Prostate gland (tissue), 2 donors: ENCODE measurements at regions not wholly inside any gene's neighbourhood (a gene's known extent, or its start where the extent isn't known, plus 50 kb on each side); places are given as distances from the start of the nearest gene placed in this dataset.

Experiments used
- DNase-seq: peaks from one replicate; pipeline ENCODE4 v3.0.0-alpha.2; 2019; ENCODE audit warnings: low spot score
- H3K27ac ChIP-seq, 2 donors: fragments of 200-600 bp; sonication (generic); 2 replicates each; pipeline ENCODE4 v1.5.1; 2017 to 2019
- H3K27me3 ChIP-seq: fragments of 200-600 bp; sonication (generic); replicated peaks from 2 replicates; pipeline ENCODE4 v1.5.1; 2019; ENCODE audit not compliant: insufficient read depth
- H3K36me3 ChIP-seq, 2 donors: fragments of 200-600 bp; sonication (generic); 1 replicate in 1 of 2; 2 replicates in 1 of 2; pipeline versions ENCODE4 v1.5.1 to v1.8.1; 2017 to 2019
- H3K4me1 ChIP-seq: fragments of 200-600 bp; sonication (generic); replicated peaks from 2 replicates; pipeline ENCODE4 v1.5.1; 2019
- H3K4me3 ChIP-seq, 2 donors: fragments of 200-600 bp; sonication (generic); 2 replicates each; pipeline ENCODE4 v1.5.1; 2017 to 2019
- H3K9me3 ChIP-seq: fragments of 200-600 bp; sonication (generic); 2 replicates; pipeline ENCODE4 v1.5.1; 2017
- POLR2A ChIP-seq: fragments of 450-650 bp; IDR thresholded peaks from one replicate; pipeline ENCODE4 v1.6.1; 2016; ENCODE audit warnings: antibody characterized with exemption, mild to moderate bottlenecking
- POLR2AphosphoS5 ChIP-seq: sonication (generic); formaldehyde crosslinking; IDR thresholded peaks from one replicate; pipeline ENCODE4 v1.6.1; 2017; ENCODE audit warnings: antibody characterized with exemption
- WGBS: methylation state at CpG from one replicate; pipeline ENCODE4 v1.1.5; 2018; 5-methylcytosine and 5-hydroxymethylcytosine counted together
- intact Hi-C: fragments of 100-400 bp; cut with DNase I; formaldehyde crosslinking; loops from one replicate; pipeline ENCODE4 v1.14.2; 2022
- TF ChIP-seq, protein P1 (sequence below), 4 experiments: fragments of 200-600 bp in 2 of 4; fragments of 450-650 bp in 2 of 4; sonication (generic) in 2 of 4; IDR thresholded peaks; 1 replicate in 3 of 4; 2 replicates in 1 of 4; pipeline ENCODE4 v1.5.1; 2016 to 2019; ENCODE audit warnings: antibody characterized with exemption in 4 of 4, mild to moderate bottlenecking in 2 of 4, moderate library complexity in 2 of 4

DNA sequence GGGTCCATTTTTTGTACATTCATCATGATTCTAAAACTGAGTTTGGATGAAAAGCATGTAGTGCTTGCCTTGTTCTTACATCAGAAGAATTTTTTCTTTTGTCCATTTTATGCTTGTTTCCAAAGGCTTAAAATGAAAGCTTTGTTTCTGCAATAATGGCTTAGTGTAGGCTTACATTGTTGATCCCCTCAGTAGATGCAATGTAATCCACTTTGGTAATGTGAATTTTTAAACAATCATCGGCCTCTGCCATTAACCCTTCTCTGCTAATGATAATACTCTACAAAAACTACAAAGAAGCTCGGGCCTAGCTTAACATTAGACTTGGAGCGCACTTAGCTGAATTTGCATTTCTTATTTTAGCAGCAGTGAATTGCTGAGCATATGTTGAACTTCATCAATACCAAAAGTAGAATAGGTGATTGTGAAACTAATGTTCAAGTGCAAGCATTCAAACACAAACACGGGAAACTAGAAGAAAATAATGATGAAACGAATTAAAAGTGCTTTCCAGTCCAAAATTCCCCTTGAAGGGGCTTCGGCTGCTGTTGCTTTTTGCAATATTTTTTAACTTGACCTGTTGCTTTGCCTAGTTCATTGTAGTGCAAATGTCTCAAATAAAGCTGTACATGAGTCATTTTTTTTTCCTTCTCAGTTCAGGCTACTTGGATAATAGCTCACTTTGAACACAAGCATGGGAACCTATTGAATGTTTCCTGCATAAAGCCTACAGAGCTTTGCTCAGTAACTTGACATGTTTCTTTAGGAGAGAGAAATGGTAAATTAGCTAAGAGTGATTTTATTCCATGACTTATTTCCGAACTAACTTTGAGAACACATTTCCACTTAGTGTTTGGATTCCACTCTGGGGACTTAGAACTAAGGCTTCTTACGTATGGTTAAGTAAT, 66.5 kb downstream of the SLIT2 start:
- TF ChIP-seq, protein P1, sequence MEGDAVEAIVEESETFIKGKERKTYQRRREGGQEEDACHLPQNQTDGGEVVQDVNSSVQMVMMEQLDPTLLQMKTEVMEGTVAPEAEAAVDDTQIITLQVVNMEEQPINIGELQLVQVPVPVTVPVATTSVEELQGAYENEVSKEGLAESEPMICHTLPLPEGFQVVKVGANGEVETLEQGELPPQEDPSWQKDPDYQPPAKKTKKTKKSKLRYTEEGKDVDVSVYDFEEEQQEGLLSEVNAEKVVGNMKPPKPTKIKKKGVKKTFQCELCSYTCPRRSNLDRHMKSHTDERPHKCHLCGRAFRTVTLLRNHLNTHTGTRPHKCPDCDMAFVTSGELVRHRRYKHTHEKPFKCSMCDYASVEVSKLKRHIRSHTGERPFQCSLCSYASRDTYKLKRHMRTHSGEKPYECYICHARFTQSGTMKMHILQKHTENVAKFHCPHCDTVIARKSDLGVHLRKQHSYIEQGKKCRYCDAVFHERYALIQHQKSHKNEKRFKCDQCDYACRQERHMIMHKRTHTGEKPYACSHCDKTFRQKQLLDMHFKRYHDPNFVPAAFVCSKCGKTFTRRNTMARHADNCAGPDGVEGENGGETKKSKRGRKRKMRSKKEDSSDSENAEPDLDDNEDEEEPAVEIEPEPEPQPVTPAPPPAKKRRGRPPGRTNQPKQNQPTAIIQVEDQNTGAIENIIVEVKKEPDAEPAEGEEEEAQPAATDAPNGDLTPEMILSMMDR (IDR thresholded peaks at IDR 0.05), result no peak
- TF ChIP-seq POLR2AphosphoS5 (no peak), POLR2A (no peak)
- WGBS, result 79% methylated on average over 8 of the region's 8 CpGs

DNA sequence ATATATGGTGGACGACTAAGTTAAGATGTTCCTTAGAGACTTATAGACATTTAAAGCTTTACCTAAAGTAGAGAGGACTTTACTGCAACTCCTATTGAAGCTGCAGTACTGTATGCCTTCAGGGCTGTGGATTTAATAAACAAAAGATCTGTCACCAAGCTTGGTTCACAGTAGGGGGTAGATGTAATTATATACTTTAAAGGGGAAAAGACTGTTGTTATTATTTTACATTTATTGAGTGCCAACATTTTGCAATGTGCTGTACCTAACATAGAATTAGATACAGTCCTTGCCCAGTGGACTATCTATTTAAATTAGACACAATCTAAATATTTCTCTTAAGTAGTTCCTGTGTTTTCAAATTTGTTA, 67.2 kb downstream of the SLIT2 start:
- Histone ChIP-seq H3K27me3 (no peaks in the 10 kb centered on the region), H3K4me1 (no peaks in the 10 kb centered on the region), H3K4me3 (no peak overlapping the region), H3K36me3 (no peaks in the 10 kb centered on the region), H3K9me3 (no peaks in the 10 kb centered on the region), H3K27ac (no peak overlapping the region)
- intact Hi-C loops, result no loop called here
- 71% methylated on average over 1 of the region's 1 CpG for WGBS
- no peak for TF ChIP-seq POLR2AphosphoS5
- no peak for TF ChIP-seq POLR2A
- TF ChIP-seq, protein P1 (IDR thresholded peaks at IDR 0.05), result no peak
- no peak for DNase-seq

More for the DNA sequence above, 66.5 kb downstream of the SLIT2 start:
- intact Hi-C loops, result no loop called here
- Histone ChIP-seq H3K4me1 (no peaks in the 10 kb centered on the region), H3K27ac (no peak overlapping the region), H3K27me3 (no peaks in the 10 kb centered on the region), H3K9me3 (no peaks in the 10 kb centered on the region), H3K4me3 (no peak overlapping the region), H3K36me3 (no peaks in the 10 kb centered on the region)
- no peak for DNase-seq

DNA sequence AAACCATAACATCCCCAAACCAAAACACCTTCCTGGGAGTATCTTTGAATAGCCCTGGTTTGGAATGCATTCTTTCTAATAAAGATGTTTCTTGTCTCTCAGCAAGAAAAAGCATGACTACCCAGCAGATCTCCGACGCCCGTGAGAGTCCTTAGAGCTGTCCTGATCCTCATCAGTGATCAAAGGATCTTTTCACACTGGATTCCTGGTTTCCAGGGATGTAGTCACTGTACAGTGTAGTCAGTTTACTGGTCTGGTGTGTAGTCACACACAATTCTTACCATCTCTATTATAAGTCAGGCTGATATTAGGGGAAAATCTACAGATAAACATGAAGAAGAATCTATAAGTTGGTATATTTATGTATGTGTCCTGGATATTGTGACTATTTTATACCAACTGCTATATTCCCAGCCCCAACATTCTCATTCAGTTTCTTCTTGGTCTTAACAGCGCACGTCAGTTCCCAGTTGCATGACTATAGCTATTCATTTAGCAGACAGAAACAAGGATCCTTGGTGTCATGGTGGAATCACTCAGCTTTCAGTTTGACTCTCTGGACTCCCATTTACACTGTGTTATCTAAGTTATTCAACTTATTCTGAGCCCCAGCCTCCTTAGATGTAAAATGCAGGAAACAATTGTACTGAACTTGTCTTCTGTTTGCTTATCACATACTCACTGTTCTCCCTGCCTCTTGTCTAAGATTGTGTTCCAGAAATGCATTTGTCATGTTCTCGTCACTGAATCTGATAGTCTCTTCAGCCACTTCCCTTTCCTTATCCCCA, 68.3 kb downstream of the SLIT2 start:
- Histone ChIP-seq H3K27ac (no peak overlapping the region), H3K4me3 (no peak overlapping the region), H3K4me1 (no peaks in the 10 kb centered on the region), H3K27me3 (no peaks in the 10 kb centered on the region), H3K9me3 (no peaks in the 10 kb centered on the region), H3K36me3 (no peaks in the 10 kb centered on the region)
- intact Hi-C loops, result no loop called here
- TF ChIP-seq, protein P1 (IDR thresholded peaks at IDR 0.05), result no peak
- TF ChIP-seq POLR2A, result no peak
- no peak for TF ChIP-seq POLR2AphosphoS5
- WGBS, result 67% methylated on average over 6 of the region's 6 CpGs
- DNase-seq, result no peak

DNA sequence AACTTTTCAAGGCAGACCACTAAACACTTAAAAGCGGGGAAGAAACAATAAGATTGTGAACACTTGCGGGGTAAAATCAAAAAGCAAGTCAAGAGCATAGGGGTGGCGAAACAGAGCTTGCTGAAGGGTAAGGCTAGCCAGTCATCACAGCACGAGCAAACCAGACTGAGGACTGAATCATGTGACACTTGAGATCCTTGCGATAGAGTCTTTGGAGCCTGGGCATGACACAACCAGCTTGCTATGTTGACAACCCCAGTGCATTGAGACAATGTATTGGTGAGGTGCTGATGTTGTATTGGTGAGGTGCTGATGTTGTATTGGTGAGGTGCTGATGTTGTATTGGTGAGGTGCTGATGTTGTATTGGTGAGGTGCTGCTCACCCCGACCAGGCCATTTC, 72.3 kb downstream of the SLIT2 start:
- 91% methylated on average over 6 of the region's 6 CpGs for WGBS
- no peak for DNase-seq
- H3K27me3 ChIP-seq, result no peaks in the 10 kb centered on the region
- intact Hi-C loops, result no loop called here
- no peak overlapping the region for H3K4me3 ChIP-seq
- no peaks in the 10 kb centered on the region for H3K4me1 ChIP-seq
- no peaks in the 10 kb centered on the region for H3K9me3 ChIP-seq
- no peak overlapping the region for H3K27ac ChIP-seq
- no peaks in the 10 kb centered on the region for H3K36me3 ChIP-seq
- TF ChIP-seq POLR2AphosphoS5 (no peak), POLR2A (no peak)
- TF ChIP-seq, protein P1 (IDR thresholded peaks at IDR 0.05), result no peak
